Activated T-cell treated with anti-CD3 and anti-CD28 coated beads, Interleukin-2, amount 50 U/mL, for 1 hour (primary cell): ENCODE measurements at regions not wholly inside any gene's neighbourhood (a gene's known extent, or its start where the extent isn't known, plus 50 kb on each side); places are given as distances from the start of the nearest gene placed in this dataset.
"Not testable (repeated sequence)": the region's sequence is repeated elsewhere in the genome, so short reads cannot be mapped to it uniquely, and the experiment has no call there.

ENCODE experiments used
- DNase-seq: peaks from one replicate; pipeline ENCODE4 v3.0.0-alpha.2; 2020

GRCh38 chr7:9231630-9232121 lies 798.3 kb downstream of the NXPH1 start:
- no peak for DNase-seq

GRCh38 chr7:9240001-9240400 lies 806.6 kb downstream of the NXPH1 start:
- DNase-seq: no peak

- no peak for DNase-seq
Measured at GRCh38 chr7:9241826-9242225, 808.4 kb downstream of the NXPH1 start.

GRCh38 chr7:9242636-9243035 lies 809.2 kb downstream of the NXPH1 start:
- DNase-seq: no peak

GRCh38 chr7:9250876-9251275 lies 817.5 kb downstream of the NXPH1 start:
- DNase-seq: no peak

- no peak for DNase-seq
Measured at GRCh38 chr7:9264395-9264794, 831.0 kb downstream of the NXPH1 start.

GRCh38 chr7:9280088-9280487 lies 846.7 kb downstream of the NXPH1 start:
- DNase-seq: no peak

- no peak for DNase-seq
Measured at GRCh38 chr7:9283246-9283645, 849.8 kb downstream of the NXPH1 start.

GRCh38 chr7:9302436-9302835 lies 869.0 kb downstream of the NXPH1 start:
- no peak for DNase-seq

- DNase-seq: no peak
Measured at GRCh38 chr7:9307131-9307530, 873.7 kb downstream of the NXPH1 start.

- DNase-seq: no peak
Measured at GRCh38 chr7:9324513-9324912, 891.1 kb downstream of the NXPH1 start.

GRCh38 chr7:9328296-9328695 lies 894.9 kb downstream of the NXPH1 start:
- DNase-seq: no peak

GRCh38 chr7:9349625-9350024 lies 916.2 kb downstream of the NXPH1 start:
- DNase-seq: no peak

- DNase-seq: no peak
Measured at GRCh38 chr7:9391221-9391620, 957.8 kb downstream of the NXPH1 start.

- DNase-seq: no peak
Measured at GRCh38 chr7:9391984-9392383, 958.6 kb downstream of the NXPH1 start.

GRCh38 chr7:9404386-9404785 lies 971.0 kb downstream of the NXPH1 start:
- not testable (repeated sequence) for DNase-seq

- DNase-seq: no peak
Measured at GRCh38 chr7:9407816-9408215, 974.4 kb downstream of the NXPH1 start.

- no peak for DNase-seq
Measured at GRCh38 chr7:9453521-9453920, 1020.1 kb downstream of the NXPH1 start.

GRCh38 chr7:9488555-9488954 lies 1055.1 kb downstream of the NXPH1 start:
- no peak for DNase-seq

GRCh38 chr7:9498303-9498702 lies 1064.9 kb downstream of the NXPH1 start:
- DNase-seq: no peak

- no peak for DNase-seq
Measured at GRCh38 chr7:9502269-9502668, 1068.9 kb downstream of the NXPH1 start.

GRCh38 chr7:9504678-9505077 lies 1071.3 kb downstream of the NXPH1 start:
- DNase-seq: no peak

GRCh38 chr7:9505516-9505915 lies 1072.1 kb downstream of the NXPH1 start:
- no peak for DNase-seq

GRCh38 chr7:9507290-9507689 lies 1073.9 kb downstream of the NXPH1 start:
- no peak for DNase-seq

- DNase-seq: no peak
Measured at GRCh38 chr7:9516662-9517061, 1083.3 kb downstream of the NXPH1 start.

- DNase-seq: no peak
Measured at GRCh38 chr7:9523579-9523978, 1090.2 kb downstream of the NXPH1 start.
